ENCODE measurements at regions not wholly inside any gene's neighbourhood (a gene's known extent, or its start where the extent isn't known, plus 50 kb on each side); places are given as distances from the start of the nearest gene placed in this dataset.

GRCh38 chr9:87300915-87301314, 196.8 kb upstream of the DAPK1 start:
- TF ChIP-seq CTCF (IDR thresholded peaks at IDR 0.05; ENCODE audit: poor library complexity), result no peak
- no peak for TF ChIP-seq EZH2 (IDR thresholded peaks at IDR 0.05; ENCODE audit: borderline replicate concordance)
- TF ChIP-seq EZH2phosphoT487 (IDR thresholded peaks at IDR 0.05; ENCODE audit: low read depth, severe bottlenecking, unreplicated experiment), result no peak
